AG10803 (cell line): ENCODE measurements at regions not wholly inside any gene's neighbourhood (a gene's known extent, or its start where the extent isn't known, plus 50 kb on each side); places are given as distances from the start of the nearest gene placed in this dataset.

Experiments
- DNase-seq: peaks from one replicate; pipeline ENCODE4 v3.0.0; 2010; ENCODE audit warnings: low read depth
- H3K4me3 ChIP-seq: 2 replicates; pipeline ENCODE4 v1.5.1; 2011; ENCODE audit warnings: mild to moderate bottlenecking, low read length, control low read depth
- CTCF ChIP-seq: conservative IDR thresholded peaks from 2 replicates; pipeline ENCODE4 v1.5.1; 2011; ENCODE audit warnings: mild to moderate bottlenecking, low read length, control low read depth, inconsistent platforms

GRCh38 chr7:144975882-144976281 lies 140.0 kb upstream of the TPK1 start:
- no peak for TF ChIP-seq CTCF
- no peak for DNase-seq

GRCh38 chr7:144969787-144970186 lies 133.9 kb upstream of the TPK1 start:
- no peak overlapping the region for H3K4me3 ChIP-seq
- no peak for DNase-seq
- no peak for TF ChIP-seq CTCF

More at GRCh38 chr7:144975882-144976281, 140.0 kb upstream of the TPK1 start:
- no peak overlapping the region for H3K4me3 ChIP-seq

- no peak overlapping the region for H3K4me3 ChIP-seq
- TF ChIP-seq CTCF: no peak
- DNase-seq: no peak
These were observed 124.9 kb upstream of the TPK1 start for GRCh38 chr7:144960763-144961162.

DNA sequence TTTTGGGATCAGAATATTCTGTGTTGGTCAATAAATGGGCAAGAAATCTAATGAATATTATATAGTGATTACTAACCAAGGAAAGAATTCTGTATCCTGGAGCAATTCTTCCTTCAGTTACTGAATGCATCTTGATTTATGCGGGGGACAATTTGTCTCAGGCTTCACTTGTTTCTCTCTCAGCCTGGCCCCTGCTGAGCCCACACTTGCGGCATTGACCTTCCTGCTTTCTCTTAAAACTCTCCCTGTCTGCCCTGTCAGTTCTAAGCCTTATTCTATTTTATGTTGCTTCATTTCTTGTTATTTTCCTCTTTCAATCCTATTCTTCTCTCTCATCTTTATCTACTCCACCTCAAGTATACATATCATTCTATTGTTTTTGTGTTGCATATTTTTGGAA lies 122.1 kb upstream of the TPK1 start:
- DNase-seq: no peak
- no peak for TF ChIP-seq CTCF
- H3K4me3 ChIP-seq: no peak overlapping the region

GRCh38 chr7:144955422-144955821 lies 119.6 kb upstream of the TPK1 start:
- no peak overlapping the region for H3K4me3 ChIP-seq
- TF ChIP-seq CTCF: no peak
- DNase-seq: no peak

- H3K4me3 ChIP-seq: no peak overlapping the region
- TF ChIP-seq CTCF: no peak
- no peak for DNase-seq
These were observed 105.3 kb upstream of the TPK1 start for GRCh38 chr7:144941127-144941526.

DNA sequence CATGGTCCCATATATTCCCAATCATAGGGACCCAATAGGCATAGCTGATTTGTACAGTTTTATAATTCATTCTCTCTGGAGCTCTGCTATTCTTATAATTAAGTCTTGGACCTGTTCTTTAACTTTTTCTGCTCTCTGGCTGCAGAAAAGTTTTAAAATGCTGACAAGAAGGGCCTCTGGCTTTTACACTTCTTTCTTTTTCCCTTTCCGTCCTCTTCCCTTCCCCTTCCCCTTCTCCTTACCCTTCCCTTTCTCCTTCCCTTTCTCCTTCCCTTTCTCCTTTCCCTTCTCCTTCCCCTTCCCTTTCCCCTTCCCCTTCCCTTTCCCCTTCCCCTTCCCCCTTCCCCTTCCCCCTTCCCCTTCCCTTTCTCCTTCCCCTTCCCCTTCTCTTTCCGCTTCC lies 101.3 kb upstream of the TPK1 start:
- H3K4me3 ChIP-seq: no peak overlapping the region
- TF ChIP-seq CTCF: no peak
- no peak for DNase-seq
